Parathyroid adenoma (tissue), 2 donors: ENCODE measurements at regions not wholly inside any gene's neighbourhood (a gene's known extent, or its start where the extent isn't known, plus 50 kb on each side); places are given as distances from the start of the nearest gene placed in this dataset.

ENCODE experiments used
- H2AFZ ChIP-seq: fragments of 300-600 bp; sonication (generic); one replicate; pipeline ENCODE4 v1.7.0; 2017; ENCODE audit warnings: antibody characterized with exemption, mild to moderate bottlenecking
- H3K27ac ChIP-seq: fragments of 300-600 bp; sonication (generic); one replicate; pipeline ENCODE4 v1.7.0; 2017
- H3K27me3 ChIP-seq: fragments of 300-600 bp; sonication (generic); one replicate; pipeline ENCODE4 v1.7.0; 2017; ENCODE audit warnings: low read length; ENCODE audit not compliant: control insufficient read depth, insufficient read depth
- H3K36me3 ChIP-seq: fragments of 300-600 bp; sonication (generic); one replicate; pipeline ENCODE4 v1.7.0; 2017; ENCODE audit warnings: low read length; ENCODE audit not compliant: control insufficient read depth, insufficient read depth
- H3K4me1 ChIP-seq: fragments of 300-600 bp; sonication (generic); one replicate; pipeline ENCODE4 v1.7.0; 2017; ENCODE audit warnings: control low read depth
- H3K4me2 ChIP-seq: fragments of 300-600 bp; sonication (generic); one replicate; pipeline ENCODE4 v1.7.0; 2017; ENCODE audit warnings: low read length
- H3K4me3 ChIP-seq: fragments of 300-600 bp; sonication (generic); one replicate; pipeline ENCODE4 v1.7.0; 2017; ENCODE audit warnings: low read depth, low read length
- H3K79me2 ChIP-seq: fragments of 300-600 bp; sonication (generic); one replicate; pipeline ENCODE4 v1.7.0; 2017; ENCODE audit warnings: control low read depth
- H3K9ac ChIP-seq: fragments of 300-600 bp; sonication (generic); one replicate; pipeline ENCODE4 v1.7.0; 2017; ENCODE audit warnings: mild to moderate bottlenecking
- H3K9me3 ChIP-seq: fragments of 300-600 bp; sonication (generic); one replicate; pipeline ENCODE4 v1.7.0; 2017; ENCODE audit warnings: low read length; ENCODE audit not compliant: control insufficient read depth
- TF ChIP-seq, protein P1 (sequence below): fragments of 300-600 bp; sonication (generic); IDR thresholded peaks from one replicate; pipeline ENCODE4 v1.7.0; 2017; ENCODE audit warnings: antibody characterized with exemption, mild to moderate bottlenecking
- donor health status: primary hyperparathyroidism.

DNA sequence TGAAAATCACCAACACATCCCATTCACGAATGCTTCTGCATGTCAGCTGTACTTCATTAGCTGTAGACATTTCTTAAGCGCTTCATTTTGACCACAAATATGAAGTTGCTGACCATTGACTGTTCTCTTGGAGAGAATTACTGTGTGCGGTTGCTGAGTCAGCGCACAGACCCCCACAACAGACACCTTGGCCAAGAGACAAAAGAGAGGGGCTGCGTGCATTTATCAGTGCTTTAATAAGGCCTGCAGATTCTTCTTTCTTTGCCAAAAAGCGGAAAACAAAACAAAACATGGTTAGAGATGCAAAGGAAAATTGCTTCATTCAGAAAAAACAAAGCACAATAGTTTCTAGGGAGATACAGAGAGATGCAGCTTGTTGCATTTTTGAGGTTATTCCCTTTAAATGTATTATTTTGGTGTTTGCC is 174.7 kb downstream of the ACKR3 start:
- no peak overlapping the region for H3K4me2 ChIP-seq
- no peak overlapping the region for H3K9ac ChIP-seq
- no peaks in the 10 kb centered on the region for H3K79me2 ChIP-seq
- H3K9me3 ChIP-seq, result no peaks in the 10 kb centered on the region
- TF ChIP-seq, protein P1, sequence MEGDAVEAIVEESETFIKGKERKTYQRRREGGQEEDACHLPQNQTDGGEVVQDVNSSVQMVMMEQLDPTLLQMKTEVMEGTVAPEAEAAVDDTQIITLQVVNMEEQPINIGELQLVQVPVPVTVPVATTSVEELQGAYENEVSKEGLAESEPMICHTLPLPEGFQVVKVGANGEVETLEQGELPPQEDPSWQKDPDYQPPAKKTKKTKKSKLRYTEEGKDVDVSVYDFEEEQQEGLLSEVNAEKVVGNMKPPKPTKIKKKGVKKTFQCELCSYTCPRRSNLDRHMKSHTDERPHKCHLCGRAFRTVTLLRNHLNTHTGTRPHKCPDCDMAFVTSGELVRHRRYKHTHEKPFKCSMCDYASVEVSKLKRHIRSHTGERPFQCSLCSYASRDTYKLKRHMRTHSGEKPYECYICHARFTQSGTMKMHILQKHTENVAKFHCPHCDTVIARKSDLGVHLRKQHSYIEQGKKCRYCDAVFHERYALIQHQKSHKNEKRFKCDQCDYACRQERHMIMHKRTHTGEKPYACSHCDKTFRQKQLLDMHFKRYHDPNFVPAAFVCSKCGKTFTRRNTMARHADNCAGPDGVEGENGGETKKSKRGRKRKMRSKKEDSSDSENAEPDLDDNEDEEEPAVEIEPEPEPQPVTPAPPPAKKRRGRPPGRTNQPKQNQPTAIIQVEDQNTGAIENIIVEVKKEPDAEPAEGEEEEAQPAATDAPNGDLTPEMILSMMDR, result no peak
- no peak overlapping the region for H2AFZ ChIP-seq
- H3K27ac ChIP-seq, result no peak overlapping the region
- H3K4me3 ChIP-seq, result no peak overlapping the region
- H3K36me3 ChIP-seq, result no peaks in the 10 kb centered on the region
- H3K4me1 ChIP-seq, result peaks cover 35% of the 10 kb centered on the region
- H3K27me3 ChIP-seq, result no peaks in the 10 kb centered on the region

DNA sequence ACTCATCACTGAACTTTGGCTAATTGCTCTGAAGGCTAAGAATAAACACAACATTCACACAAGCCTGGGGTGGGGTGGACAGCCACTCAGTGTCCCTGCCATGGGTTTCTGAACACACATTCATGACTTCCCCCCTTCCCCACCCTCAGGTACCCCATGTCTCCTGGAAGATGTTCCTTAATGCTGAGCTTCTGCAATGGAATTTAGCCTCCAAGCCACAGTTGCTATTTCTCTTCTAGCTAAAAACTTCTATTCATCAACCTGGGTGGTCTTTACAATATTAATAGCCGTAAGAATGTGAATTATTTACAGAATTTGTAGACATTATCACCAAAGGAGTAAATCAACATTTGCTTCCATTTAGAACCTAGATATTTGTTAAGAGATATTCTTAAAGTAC is 175.1 kb downstream of the ACKR3 start:
- Histone ChIP-seq H3K36me3 (no peaks in the 10 kb centered on the region), H3K4me3 (no peak overlapping the region), H3K4me2 (no peak overlapping the region), H3K79me2 (no peaks in the 10 kb centered on the region), H3K27me3 (no peaks in the 10 kb centered on the region), H3K27ac (no peak overlapping the region), H3K9ac (no peak overlapping the region), H3K9me3 (no peaks in the 10 kb centered on the region), H3K4me1 (peaks cover 40% of the 10 kb centered on the region), H2AFZ (no peak overlapping the region)
- TF ChIP-seq, protein P1, result no peak

DNA sequence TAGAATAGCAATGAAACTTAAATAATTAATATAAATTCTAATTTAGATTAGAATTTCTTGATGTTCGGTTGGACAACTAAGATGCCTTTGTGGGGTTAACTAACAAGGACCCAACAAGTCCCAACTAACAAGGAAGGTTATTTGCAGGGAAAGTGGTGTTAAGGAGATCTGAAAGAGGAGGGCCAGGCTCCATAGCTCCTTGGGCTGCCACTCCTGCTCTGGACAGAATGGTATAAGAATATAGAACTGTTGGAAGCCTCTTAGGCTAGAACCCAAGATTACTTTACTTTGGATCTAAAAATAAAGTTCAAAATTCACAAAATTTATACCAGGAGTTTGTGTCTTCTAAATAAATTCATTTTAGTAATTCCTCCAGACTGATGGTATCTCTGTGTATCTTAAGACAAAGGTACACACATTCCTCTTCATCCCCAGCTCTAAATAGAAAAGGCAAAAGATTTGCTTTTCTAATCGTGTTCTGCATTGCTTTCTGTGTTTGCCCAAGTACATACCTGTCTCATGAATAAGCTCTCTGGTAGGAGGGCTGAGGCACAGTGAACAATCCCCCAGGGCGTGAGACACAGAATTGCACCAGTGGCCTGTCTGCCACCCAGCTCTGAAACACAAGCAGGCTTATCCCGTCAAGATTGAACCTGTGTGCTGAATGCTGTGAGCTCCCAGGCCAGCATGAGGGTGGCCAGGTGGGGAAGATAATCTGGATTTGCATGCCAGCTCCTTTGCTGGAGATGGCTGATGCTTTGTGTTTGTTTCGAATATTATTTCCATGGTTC is 176.0 kb downstream of the ACKR3 start:
- H3K9ac ChIP-seq, result no peak overlapping the region
- no peaks in the 10 kb centered on the region for H3K79me2 ChIP-seq
- H3K9me3 ChIP-seq, result no peaks in the 10 kb centered on the region
- TF ChIP-seq, protein P1, result no peak
- H3K27me3 ChIP-seq, result no peaks in the 10 kb centered on the region
- no peak overlapping the region for H3K4me3 ChIP-seq
- H3K36me3 ChIP-seq, result no peaks in the 10 kb centered on the region
- H3K4me1 ChIP-seq, result peaks cover 41% of the 10 kb centered on the region
- H3K4me2 ChIP-seq, result no peak overlapping the region
- no peak overlapping the region for H3K27ac ChIP-seq
- peak overlapping the region; percentile 45 for H2AFZ ChIP-seq

DNA sequence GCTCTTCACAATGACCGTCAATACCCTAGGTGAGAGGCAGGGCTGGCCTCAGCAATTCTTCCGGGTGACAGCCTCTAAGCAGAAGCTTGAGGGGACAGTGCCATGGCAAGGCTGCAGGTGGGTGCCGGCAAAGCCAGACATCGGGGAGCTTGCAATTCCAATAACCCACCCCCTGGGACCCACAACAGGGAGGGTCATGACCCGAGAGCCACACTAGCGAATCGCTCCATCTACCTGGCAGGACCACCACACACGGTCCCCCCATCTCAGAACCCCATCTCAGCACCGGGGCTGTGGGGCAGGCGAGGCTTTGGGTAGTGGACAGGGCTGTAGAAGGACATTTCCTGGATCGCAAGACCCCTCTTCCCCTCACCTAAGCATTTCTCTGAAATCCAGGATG is 177.2 kb downstream of the ACKR3 start:
- TF ChIP-seq, protein P1, result no peak
- H3K79me2 ChIP-seq, result no peaks in the 10 kb centered on the region
- H3K9me3 ChIP-seq, result no peaks in the 10 kb centered on the region
- H3K9ac ChIP-seq, result no peak overlapping the region
- H3K4me2 ChIP-seq, result no peak overlapping the region
- no peaks in the 10 kb centered on the region for H3K36me3 ChIP-seq
- peaks cover 41% of the 10 kb centered on the region for H3K4me1 ChIP-seq
- no peaks in the 10 kb centered on the region for H3K27me3 ChIP-seq
- no peak overlapping the region for H3K27ac ChIP-seq
- H3K4me3 ChIP-seq, result no peak overlapping the region
- H2AFZ ChIP-seq, result no peak overlapping the region

DNA sequence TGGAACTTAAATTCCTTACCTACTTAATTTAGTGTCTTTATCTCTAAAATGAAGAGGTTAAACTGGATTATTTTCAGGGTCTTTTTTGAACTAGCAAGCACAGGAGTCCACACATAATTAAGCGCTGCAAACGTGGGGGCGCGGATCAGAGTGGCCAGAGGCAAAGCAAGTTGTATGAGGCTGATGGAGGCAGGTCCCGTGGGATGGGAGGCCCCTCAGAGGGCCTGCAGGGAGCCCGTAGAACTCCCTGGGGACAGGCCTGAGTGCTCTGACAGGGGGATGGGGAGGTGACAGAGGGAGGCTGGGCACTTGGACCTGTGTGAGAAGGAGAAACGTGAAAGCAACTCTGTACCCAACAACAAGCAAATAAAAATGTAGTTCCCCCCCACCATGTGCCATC is 177.8 kb downstream of the ACKR3 start:
- H3K4me3 ChIP-seq, result no peak overlapping the region
- no peak overlapping the region for H3K4me2 ChIP-seq
- no peaks in the 10 kb centered on the region for H3K9me3 ChIP-seq
- H3K79me2 ChIP-seq, result no peaks in the 10 kb centered on the region
- peak overlapping the region; percentile 80 for H2AFZ ChIP-seq
- no peaks in the 10 kb centered on the region for H3K27me3 ChIP-seq
- TF ChIP-seq, protein P1, result no peak
- H3K4me1 ChIP-seq, result peaks cover 41% of the 10 kb centered on the region
- H3K27ac ChIP-seq, result peak overlapping the region; percentile 91
- H3K36me3 ChIP-seq, result no peaks in the 10 kb centered on the region
- no peak overlapping the region for H3K9ac ChIP-seq
